Stomach (tissue), 8 donors: ENCODE measurements at regions not wholly inside any gene's neighbourhood (a gene's known extent, or its start where the extent isn't known, plus 50 kb on each side); places are given as distances from the start of the nearest gene placed in this dataset.

ENCODE experiments used
- DNase-seq, 2 donors: peaks; one replicate each; pipeline versions ENCODE4 v3.0.0 to v3.0.0-alpha.2; 2013 to 2019
- H3K27ac ChIP-seq, 5 donors: fragments of 200-600 bp in 4 of 5; sonication (generic) in 4 of 5; one replicate each; pipeline ENCODE4 v1.5.1; 2013 to 2019; ENCODE audit warnings: mild to moderate bottlenecking in 1 of 5, moderate library complexity in 1 of 5
- H3K27me3 ChIP-seq, 3 donors: fragments of 200-600 bp; sonication (generic); one replicate each; pipeline ENCODE4 v1.5.1; 2017 to 2019; ENCODE audit warnings: mixed run types in 1 of 3
- H3K36me3 ChIP-seq, 4 donors: fragments of 200-600 bp; sonication (generic); 1 replicate in 3 of 4; 2 replicates in 1 of 4; pipeline ENCODE4 v1.5.1; 2016 to 2019
- H3K4me1 ChIP-seq, 4 donors: fragments of 200-600 bp; sonication (generic); one replicate each; pipeline ENCODE4 v1.5.1; 2016 to 2019
- H3K4me3 ChIP-seq, 4 donors: fragments of 200-600 bp; sonication (generic) in 3 of 4; one replicate each; pipeline ENCODE4 v1.5.1; 2016 to 2019; ENCODE audit warnings: mild to moderate bottlenecking in 1 of 4
- H3K9me3 ChIP-seq, 4 donors: fragments of 200-600 bp; sonication (generic); one replicate each; pipeline ENCODE4 v1.5.1; 2016 to 2019
- CTCF ChIP-seq, 7 experiments: fragments of 450-650 bp in 4 of 7; fragments of 200-600 bp in 3 of 7; sonication (generic) in 3 of 7; IDR thresholded peaks; one replicate each; pipeline ENCODE4 v1.5.1; 2016 to 2019; ENCODE audit warnings: antibody characterized with exemption in 7 of 7, control low read depth in 2 of 7, mild to moderate bottlenecking in 1 of 7
- EP300 ChIP-seq: sonication (generic); formaldehyde crosslinking; IDR thresholded peaks from one replicate; pipeline ENCODE4 v1.6.1; 2017; ENCODE audit warnings: antibody characterized with exemption
- POLR2A ChIP-seq, 4 donors: fragments of 450-650 bp; IDR thresholded peaks; one replicate each; pipeline ENCODE4 v1.6.1; 2016; ENCODE audit warnings: antibody characterized with exemption in 4 of 4, control low read depth in 2 of 4, mild to moderate bottlenecking in 1 of 4, moderate library complexity in 1 of 4
- POLR2AphosphoS5 ChIP-seq, 3 donors: sonication (generic); formaldehyde crosslinking; IDR thresholded peaks; one replicate each; pipeline ENCODE4 v1.6.1; 2016; ENCODE audit warnings: antibody characterized with exemption in 3 of 3
- WGBS, 5 donors: extraction: QIAGEN DNeasy Blood & Tissue Kit in 3 of 5; methylation state at CpG; one replicate each; pipeline versions ENCODE4 v1.1.5 to v1.1.7; 2013 to 2018; 5-methylcytosine and 5-hydroxymethylcytosine counted together
- intact Hi-C: fragments of 100-400 bp; cut with DNase I; formaldehyde crosslinking; loops from one replicate; pipeline ENCODE4 v1.15.1; 2023; ENCODE audit warnings: low total_unique reads
- donor health status: healthy with polysubstance abuse.
- donor health status: Bipolar disorder and iron deficiency.
- donor health status: healthy.

DNA sequence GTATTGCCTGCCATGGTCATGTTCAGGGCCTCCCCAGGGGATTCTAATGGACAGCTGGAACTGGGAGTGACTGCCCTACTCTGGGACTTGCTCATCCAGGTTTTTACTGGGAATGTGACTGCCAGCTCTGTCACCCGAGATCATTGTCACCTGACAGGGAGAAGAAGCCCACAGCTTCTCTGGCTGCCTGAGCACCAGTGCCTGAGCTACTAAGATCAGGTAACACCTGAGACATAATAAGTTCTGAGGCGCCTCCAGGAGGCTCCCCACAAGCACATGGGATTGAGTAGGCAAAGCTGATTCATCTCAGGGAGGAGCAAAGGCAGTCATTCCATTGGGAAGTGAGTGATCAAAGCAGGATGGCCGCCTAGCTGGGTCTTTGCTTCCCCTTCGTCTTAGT, 84.2 kb upstream of the GALNT18 start:
- 56 to 77% (median 72%) methylated on average over 3 to 4 of the region's 4 CpGs for WGBS, 5 donors
- H3K27ac ChIP-seq = no peak overlapping the region
- H3K27me3 ChIP-seq = peaks cover 0 to 3% (median 0%) of the 10 kb centered on the region in 3 donors
- no peak for TF ChIP-seq EP300
- TF ChIP-seq POLR2AphosphoS5 (IDR thresholded peaks at IDR 0.05) = no peak
- TF ChIP-seq CTCF (IDR thresholded peaks at IDR 0.05) = no peak
- no peak for TF ChIP-seq POLR2A (IDR thresholded peaks at IDR 0.05)
- H3K9me3 ChIP-seq = no peaks in the 10 kb centered on the region
- no peaks in the 10 kb centered on the region for H3K4me1 ChIP-seq
- intact Hi-C loops = no loop called here
- no peak overlapping the region for H3K4me3 ChIP-seq
- H3K36me3 ChIP-seq = no peaks in the 10 kb centered on the region
- DNase-seq = no peak

DNA sequence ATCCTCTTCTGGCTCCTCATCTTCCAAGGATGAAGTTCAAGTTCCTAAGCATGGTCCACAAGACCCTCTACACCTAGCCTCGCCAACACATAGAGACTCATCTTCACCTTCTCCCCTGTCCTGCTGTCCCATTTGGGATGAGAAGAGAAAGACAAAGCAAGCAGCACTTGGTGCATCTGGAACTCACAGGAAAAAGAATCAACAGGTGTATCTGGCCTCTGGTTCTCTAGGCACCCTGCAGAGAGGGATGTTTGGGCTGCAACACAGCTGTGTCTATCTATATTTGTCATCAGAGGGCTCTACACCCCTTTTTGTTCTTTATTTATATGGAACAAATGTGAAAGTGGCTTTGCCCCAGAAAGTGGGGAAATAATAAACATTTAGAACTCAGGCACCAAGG, 82.1 kb upstream of the GALNT18 start:
- H3K4me1 ChIP-seq = no peaks in the 10 kb centered on the region
- WGBS, 5 donors = 65 to 95% (median 87%) methylated on average over 1 of the region's 1 CpG
- intact Hi-C loops = no loop called here

GRCh38 chr11:11701070-11701469, 79.3 kb upstream of the GALNT18 start:
- no peak overlapping the region for H3K4me3 ChIP-seq
- intact Hi-C loops = no loop called here
- no peak for TF ChIP-seq POLR2AphosphoS5 (IDR thresholded peaks at IDR 0.05)
- no peak for TF ChIP-seq EP300
- no peak for TF ChIP-seq POLR2A (IDR thresholded peaks at IDR 0.05)
- no peak for TF ChIP-seq CTCF (IDR thresholded peaks at IDR 0.05)
- H3K9me3 ChIP-seq = no peaks in the 10 kb centered on the region
- 68 to 81% (median 74%) methylated on average over 4 of the region's 4 CpGs for WGBS, 5 donors
- no peaks in the 10 kb centered on the region for H3K27me3 ChIP-seq
- H3K4me1 ChIP-seq = no peaks in the 10 kb centered on the region
- H3K36me3 ChIP-seq = no peaks in the 10 kb centered on the region
- DNase-seq = peak in 1 of 2 donors; percentile 28
- H3K27ac ChIP-seq = no peak overlapping the region

More for the DNA sequence above, 82.1 kb upstream of the GALNT18 start:
- Histone ChIP-seq H3K4me3 (no peak overlapping the region), H3K27ac (no peak overlapping the region), H3K36me3 (no peaks in the 10 kb centered on the region), H3K9me3 (no peaks in the 10 kb centered on the region), H3K27me3 (peaks cover 0 to 3% (median 0%) of the 10 kb centered on the region in 3 donors)
- no peak for TF ChIP-seq POLR2A (IDR thresholded peaks at IDR 0.05)
- TF ChIP-seq CTCF (IDR thresholded peaks at IDR 0.05) = no peak
- TF ChIP-seq EP300 = no peak
- no peak for TF ChIP-seq POLR2AphosphoS5 (IDR thresholded peaks at IDR 0.05)
- no peak for DNase-seq

DNA sequence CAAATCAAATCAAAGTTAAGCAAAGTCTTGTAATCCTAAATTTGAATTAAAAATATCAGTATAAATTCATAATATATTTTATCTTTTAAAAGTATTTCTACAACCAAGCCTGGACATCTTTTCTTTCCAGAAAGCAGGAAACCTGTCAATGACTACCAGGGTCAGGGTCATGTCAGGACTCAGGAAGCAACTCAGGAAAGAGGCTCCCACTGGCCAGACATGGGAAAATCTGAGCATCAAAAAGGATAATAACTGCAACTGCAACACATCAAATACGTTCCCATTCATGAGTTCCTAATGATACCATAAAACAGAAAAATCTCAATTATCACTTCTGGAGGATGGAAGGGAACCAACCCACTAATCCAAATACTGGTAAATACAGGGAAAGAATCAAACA, 76.0 kb upstream of the GALNT18 start:
- WGBS, 5 donors = 54 to 81% (median 77%) methylated on average over 1 of the region's 1 CpG
- DNase-seq = no peak

More for the DNA sequence above, 76.0 kb upstream of the GALNT18 start:
- Histone ChIP-seq H3K27me3 (no peaks in the 10 kb centered on the region), H3K9me3 (no peaks in the 10 kb centered on the region), H3K36me3 (no peaks in the 10 kb centered on the region), H3K4me1 (no peaks in the 10 kb centered on the region), H3K4me3 (no peak overlapping the region), H3K27ac (no peak overlapping the region)
- no peak for TF ChIP-seq POLR2A (IDR thresholded peaks at IDR 0.05)
- no peak for TF ChIP-seq EP300
- TF ChIP-seq POLR2AphosphoS5 (IDR thresholded peaks at IDR 0.05) = no peak
- no peak for TF ChIP-seq CTCF (IDR thresholded peaks at IDR 0.05)
- intact Hi-C loops = no loop called here
